ENCODE measurements at regions not wholly inside any gene's neighbourhood (a gene's known extent, or its start where the extent isn't known, plus 50 kb on each side); places are given as distances from the start of the nearest gene placed in this dataset.

GRCh38 chr9:80282766-80283165 lies 711.0 kb downstream of the TLE4 start:
- CTCF ChIA-PET = no interaction called here
- POLR2A ChIA-PET = no interaction called here
- no peak overlapping the region for H3K4me3 ChIP-seq (ENCODE audit: low read depth, low read length)
- no peak for TF ChIP-seq CTCF (IDR thresholded peaks at IDR 0.05; ENCODE audit: insufficient read depth, low read length, missing control alignments)
- DNase-seq (ENCODE audit: low read depth, low spot score) = no peak

GRCh38 chr9:80259079-80259478 lies 687.3 kb downstream of the TLE4 start:
- no peak for DNase-seq (ENCODE audit: low read depth, low spot score)
- CTCF ChIA-PET = no interaction called here
- no peak overlapping the region for H3K4me3 ChIP-seq (ENCODE audit: low read depth, low read length)
- POLR2A ChIA-PET = no interaction called here
- no peak for TF ChIP-seq CTCF (IDR thresholded peaks at IDR 0.05; ENCODE audit: insufficient read depth, low read length, missing control alignments)

GRCh38 chr9:80251778-80252177 lies 680.0 kb downstream of the TLE4 start:
- POLR2A ChIA-PET = no interaction called here
- CTCF ChIA-PET = no interaction called here
- TF ChIP-seq CTCF (IDR thresholded peaks at IDR 0.05; ENCODE audit: insufficient read depth, low read length, missing control alignments) = no peak
- no peak for DNase-seq (ENCODE audit: low read depth, low spot score)
- H3K4me3 ChIP-seq (ENCODE audit: low read depth, low read length) = no peak overlapping the region

- ChIA-PET CTCF (no interaction called here), POLR2A (no interaction called here)
- TF ChIP-seq CTCF (IDR thresholded peaks at IDR 0.05; ENCODE audit: insufficient read depth, low read length, missing control alignments) = no peak
- no peak for DNase-seq (ENCODE audit: low read depth, low spot score)
- H3K4me3 ChIP-seq (ENCODE audit: low read depth, low read length) = no peak overlapping the region
Measured at GRCh38 chr9:80242022-80242421, 670.3 kb downstream of the TLE4 start.

GRCh38 chr9:80235752-80236151 lies 664.0 kb downstream of the TLE4 start:
- no peak overlapping the region for H3K4me3 ChIP-seq (ENCODE audit: low read depth, low read length)
- ChIA-PET POLR2A (interaction anchor here (0.6 kb wide), 1 partner anchor 664 kb away, joined by 4 read pairs; the partner anchor contains the start of gene TLE4), CTCF (no interaction called here)
- no peak for TF ChIP-seq CTCF (IDR thresholded peaks at IDR 0.05; ENCODE audit: insufficient read depth, low read length, missing control alignments)
- DNase-seq (ENCODE audit: low read depth, low spot score) = no peak

GRCh38 chr9:80233906-80234305 lies 662.1 kb downstream of the TLE4 start:
- TF ChIP-seq CTCF (IDR thresholded peaks at IDR 0.05; ENCODE audit: insufficient read depth, low read length, missing control alignments) = no peak
- no peak for DNase-seq (ENCODE audit: low read depth, low spot score)
- ChIA-PET POLR2A (no interaction called here), CTCF (no interaction called here)
- no peak overlapping the region for H3K4me3 ChIP-seq (ENCODE audit: low read depth, low read length)
